Effector CD8-positive, alpha-beta T cell (primary cell): ENCODE measurements at regions not wholly inside any gene's neighbourhood (a gene's known extent, or its start where the extent isn't known, plus 50 kb on each side); places are given as distances from the start of the nearest gene placed in this dataset.

Experiments used
- DNase-seq: peaks from one replicate; lab custom pipeline; 2025; lab: John Stamatoyannopoulos, UW

DNA sequence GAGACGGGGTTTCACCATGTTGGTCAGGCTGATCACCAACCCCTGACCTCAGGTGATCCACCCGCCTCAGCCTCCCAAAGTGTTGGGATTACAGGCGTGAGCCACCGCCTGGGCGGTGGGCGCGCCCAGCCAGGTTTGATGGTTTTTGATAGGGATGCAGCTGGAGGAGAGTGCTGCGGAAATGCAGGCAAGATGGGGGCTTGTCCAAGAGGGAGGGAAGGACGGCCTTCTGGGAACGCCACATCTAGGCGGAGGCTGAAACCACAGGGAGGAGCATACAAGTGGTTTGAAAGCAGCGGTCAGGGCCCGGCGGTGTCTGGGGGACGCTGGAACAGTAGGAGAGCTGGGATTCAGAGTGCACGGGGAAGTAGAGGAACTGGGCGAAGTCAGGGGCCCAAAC, 134.6 kb downstream of the VRK1 start:
- DNase-seq = no peak

DNA sequence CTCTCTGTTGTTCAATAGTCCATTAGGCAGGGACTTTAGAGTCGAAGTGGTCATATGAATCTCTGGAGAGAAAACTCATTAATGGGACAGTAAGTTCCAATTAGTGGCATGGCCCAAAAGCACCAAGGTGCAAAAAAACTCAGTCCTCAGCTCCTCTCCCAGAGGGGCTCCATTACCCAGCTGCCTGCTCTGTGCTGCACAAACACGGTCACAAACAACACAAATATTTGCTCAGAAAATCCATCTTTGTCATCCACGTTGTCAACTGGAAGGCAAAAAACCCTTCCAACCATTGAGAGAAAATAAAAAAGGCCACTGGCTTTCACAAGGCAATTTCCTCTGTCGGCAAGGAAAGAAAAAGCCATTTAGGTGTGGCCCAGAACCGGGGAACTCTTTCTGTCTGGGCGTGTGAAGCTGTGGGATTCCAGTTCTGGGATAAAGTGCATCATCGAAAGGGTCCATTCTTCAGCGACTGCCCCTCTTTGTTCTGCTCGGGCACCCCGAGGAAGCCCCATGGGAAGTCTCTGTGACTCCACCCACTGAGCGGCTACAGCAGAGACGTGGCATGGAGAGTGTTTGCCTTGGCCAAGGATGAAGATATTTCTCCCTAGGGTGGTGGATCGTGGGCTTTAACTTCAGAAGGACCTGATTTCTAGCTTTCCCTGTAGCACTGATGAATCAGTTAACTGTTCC, 137.6 kb downstream of the VRK1 start:
- no peak for DNase-seq

DNA sequence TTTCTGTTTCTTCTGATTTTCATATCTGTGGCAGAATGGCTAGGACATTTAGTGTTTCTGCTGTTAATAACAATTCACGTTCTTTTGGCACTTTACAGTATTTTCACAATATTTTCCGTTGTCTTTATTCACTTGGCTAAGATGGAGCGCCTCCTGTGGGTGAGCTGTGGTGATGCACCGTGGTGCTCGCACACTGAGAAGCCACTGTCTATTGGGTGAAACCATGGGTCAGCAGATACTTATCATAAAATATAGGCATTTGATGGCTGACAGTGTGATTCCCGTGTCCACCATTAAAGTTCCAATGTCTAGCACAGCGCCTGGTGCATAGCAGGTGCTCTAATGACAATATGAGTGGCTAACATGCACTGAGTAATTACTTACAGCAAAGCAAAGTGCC, 141.8 kb downstream of the VRK1 start:
- no peak for DNase-seq

DNA sequence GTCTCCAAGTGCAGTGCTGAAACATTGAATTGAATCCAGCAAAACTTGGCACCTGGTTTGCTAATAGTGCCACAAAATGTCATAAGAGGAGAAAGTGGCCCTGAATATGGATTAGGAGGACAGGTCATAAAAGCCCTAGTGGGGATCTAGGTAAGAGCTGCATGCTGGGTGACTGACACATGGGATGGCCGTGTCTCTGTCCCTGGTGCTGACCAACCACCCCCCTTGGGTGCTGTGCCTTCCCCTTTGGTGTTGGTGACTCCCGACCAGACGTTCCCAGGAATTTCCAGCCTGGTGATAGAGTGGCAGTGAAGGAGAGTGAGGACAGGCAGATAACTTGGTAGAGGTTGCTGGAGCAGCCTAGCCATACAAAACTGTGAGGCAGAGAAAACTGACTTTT, 142.8 kb downstream of the VRK1 start:
- no peak for DNase-seq

DNA sequence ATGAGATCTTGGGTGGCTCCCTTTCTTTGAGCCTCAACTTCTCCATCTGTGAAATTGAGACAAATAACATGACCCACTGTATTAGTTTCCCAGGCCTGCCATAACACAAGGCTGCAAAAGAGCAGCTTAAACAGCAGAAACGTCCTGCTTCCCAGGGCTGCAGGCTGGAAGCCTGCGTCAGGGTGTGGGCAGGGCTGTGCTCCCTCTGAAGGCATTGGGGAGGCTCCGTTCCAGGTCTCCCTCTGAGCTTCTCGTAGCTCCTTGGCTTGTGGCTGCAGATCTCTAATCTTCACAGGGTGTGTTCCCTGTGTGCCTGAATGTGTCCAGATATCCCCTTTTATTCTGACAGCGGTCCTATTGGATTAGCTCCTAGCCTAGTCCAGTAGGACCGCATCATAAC, 147.1 kb downstream of the VRK1 start:
- DNase-seq = no peak

DNA sequence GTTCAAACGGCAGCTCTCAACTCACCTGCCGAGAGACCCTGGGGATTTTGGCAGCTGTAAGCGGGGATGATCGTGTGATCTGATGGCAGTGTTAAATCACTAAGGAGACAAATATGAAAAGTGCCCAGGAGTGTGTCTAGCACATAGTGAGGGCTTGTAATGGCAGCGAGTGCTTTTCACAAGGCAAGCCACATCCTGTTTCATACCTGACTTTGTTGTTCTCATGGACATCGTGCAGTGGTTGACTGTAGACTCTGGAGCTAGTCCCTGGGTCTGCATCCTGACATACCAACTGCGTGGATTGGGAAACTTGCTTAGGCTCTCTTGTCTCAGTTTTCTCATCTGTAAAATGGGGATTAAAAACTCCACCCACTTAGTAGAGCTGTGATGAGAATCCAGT, 148.5 kb downstream of the VRK1 start:
- no peak for DNase-seq

DNA sequence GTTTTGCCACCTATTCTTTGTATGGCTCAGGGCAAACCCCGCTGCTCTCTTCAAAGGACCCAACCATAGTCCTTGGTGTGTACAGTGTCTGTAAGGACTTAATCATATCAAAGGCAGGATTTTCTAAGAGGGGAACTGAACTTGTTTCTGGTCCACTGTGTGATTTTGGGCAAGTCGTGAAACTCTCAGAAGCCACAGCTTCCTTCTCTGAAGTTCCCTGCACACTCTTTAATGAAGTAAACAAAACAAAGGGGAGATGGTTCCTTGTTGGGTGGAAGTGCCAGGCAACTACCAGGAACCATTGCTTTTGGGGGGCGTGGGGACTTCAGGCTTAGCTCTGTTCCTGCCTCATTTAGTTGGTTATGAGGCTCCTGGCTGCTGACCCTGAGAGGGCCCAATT, 152.4 kb downstream of the VRK1 start:
- no peak for DNase-seq

DNA sequence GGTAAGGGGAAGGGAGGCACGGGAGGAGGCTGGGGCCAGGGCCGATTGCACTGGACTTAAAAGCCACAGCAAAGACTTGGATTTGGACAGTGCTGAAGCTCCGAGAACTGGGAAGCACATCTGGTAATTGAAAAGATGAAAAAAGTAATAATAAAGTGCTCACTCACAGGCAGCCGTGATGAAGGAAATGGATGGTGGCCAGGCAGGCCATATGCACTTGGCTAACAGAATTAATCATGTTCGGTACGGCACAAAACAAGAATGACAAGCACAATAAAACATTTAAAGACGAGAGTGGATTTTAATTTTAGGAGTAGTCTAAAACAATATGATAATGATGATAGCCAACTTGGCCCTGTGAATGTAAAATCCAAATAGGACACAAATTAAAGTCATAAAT, 154.3 kb downstream of the VRK1 start:
- no peak for DNase-seq

DNA sequence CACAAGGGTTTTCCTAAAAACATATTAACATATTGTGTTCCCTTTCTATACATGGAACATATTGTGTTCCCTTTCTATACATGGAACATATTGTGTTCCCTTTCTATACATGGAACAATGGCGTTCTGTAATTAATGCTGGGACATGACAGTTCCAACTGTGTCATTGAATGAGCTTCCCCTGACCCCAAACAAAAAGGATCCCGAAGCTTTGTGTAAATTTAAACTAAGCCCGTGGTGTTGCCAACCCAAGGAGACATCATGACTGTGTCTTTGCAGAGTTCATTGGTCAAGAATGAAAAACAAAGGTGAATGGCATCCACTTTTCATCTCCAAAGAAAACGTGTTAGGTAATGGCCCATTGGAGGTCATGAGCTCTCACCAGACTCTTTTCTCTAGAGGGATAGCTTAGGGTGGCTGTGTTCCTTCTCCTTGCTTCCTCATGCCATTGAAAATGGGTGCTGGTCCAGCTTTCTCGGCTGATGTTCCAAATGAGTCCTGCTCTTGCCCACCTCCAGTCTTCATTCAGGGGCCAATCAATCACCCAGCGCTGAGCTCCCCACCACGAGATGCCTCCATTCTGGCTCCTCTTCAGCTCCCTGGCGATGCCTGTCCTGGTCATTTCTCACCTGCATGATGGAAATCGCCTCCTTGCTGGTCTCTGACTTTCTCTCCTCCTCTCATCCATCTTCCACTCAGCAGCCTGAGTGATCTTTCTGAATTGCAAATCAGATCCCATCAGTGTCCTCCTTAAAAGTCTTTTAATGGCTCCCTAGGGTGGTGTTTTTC, 156.1 kb downstream of the VRK1 start:
- DNase-seq = no peak

DNA sequence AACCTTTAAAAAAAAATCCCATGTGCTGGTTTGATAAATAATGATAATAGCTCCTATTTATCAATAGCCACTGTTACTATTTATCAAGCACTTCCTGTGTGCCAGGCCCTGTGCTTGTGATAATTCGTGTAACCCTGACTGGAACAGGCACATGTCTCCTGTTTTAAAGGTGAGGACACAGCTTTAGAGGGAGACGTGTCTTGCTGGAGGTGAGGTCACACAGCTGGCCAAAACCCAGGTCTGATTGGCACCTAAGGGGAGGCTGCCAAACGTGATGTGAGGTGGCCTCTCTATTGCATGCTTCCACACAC, 156.6 kb downstream of the VRK1 start:
- DNase-seq = no peak

DNA sequence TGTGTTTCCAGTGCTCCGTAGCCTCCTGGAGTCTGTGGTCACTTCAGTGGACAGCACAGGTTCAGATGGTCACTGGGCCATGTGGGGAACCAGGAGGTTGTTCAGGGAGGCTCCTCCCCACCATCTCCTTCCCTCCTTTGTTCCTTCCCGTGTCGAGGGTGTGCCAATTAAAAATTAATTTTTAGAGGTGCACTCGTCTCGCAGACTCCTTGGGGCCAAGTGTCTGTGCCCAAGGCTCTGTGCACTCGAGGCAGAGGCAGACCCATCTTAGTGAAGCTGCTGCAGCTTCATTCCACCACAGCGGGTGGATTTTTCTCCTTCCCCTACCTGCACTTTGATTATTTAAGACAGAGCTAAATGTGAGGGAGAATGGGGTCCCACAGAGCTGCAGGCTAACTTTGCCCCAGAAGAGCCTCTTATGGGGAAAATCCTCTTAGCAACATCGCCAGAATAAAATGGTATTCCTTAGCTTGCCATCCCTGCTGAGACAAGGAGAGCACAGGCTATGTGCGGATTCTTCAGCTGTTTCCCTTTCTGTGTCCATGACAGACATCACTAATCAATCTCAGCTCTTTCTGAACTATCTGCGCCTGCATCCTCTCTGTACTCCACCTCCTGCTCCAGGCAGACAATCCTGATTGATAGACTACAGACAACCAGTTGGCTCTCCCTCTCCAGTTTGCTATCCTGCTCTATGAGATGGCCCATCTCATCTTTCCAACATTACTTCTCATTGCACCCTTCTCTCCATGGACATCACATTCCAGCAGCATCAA, 159.5 kb downstream of the VRK1 start:
- no peak for DNase-seq

DNA sequence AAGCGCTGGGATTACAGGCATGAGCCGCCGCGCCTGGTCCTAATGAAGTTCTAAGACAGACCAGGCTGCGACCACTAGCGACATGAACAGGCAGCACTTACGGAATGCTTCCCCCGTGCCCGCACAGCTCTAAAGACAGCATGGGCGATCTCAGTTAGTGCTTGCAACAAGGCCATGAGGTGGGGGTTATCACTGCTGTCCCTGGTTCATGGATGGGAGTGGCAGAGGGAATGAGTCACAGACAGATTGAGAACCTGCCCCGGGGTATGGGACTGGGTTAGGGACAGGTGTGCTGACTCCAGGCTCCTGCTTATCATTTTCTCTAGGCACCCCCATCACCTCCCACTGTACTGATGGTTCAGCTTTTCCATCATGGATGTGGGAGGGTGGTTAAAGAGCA, 160.9 kb downstream of the VRK1 start:
- no peak for DNase-seq

DNA sequence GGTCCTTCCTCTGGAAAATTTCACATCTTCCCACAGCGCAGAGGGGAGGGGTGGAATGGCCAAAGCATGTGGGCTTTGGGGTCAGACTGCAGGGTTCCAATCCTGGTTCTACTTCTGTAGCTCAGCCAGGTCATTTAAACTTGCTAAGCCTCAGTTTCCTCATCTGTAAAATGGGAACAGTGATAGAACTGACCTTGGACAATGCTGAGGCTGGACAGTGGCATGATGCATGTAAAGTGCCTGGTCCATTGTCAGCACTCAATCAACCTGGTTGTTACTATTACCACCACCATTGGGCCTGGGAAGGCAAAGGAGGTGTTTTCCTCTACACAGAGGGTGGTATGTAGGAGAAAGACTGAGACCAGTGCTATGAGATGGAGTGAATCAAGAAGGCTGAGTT, 162.8 kb downstream of the VRK1 start:
- no peak for DNase-seq

DNA sequence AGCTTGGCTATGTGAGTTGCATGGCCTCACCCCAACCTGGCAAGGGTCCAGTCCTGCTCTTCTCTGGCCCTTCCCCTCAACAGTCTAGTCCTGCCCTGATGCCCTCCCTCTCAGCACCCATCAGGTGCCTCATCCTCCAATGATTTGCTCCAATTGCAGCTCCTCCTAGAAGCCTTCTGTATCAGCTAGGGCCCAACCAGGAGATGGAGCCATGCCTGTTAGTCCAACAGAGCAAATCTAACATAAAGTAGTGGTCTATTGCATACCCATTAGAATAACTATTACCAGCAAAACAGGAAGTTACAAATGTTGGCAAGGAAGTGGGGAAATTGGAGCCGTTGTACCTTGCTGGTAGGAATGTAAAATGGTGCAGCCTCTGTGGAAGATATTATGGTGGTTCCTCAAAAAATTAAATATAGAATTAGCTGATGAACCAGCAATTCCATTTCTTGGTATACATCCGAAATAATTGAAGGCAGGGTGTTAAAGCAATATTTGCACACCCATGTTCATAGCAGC, 163.5 kb downstream of the VRK1 start:
- DNase-seq = no peak

DNA sequence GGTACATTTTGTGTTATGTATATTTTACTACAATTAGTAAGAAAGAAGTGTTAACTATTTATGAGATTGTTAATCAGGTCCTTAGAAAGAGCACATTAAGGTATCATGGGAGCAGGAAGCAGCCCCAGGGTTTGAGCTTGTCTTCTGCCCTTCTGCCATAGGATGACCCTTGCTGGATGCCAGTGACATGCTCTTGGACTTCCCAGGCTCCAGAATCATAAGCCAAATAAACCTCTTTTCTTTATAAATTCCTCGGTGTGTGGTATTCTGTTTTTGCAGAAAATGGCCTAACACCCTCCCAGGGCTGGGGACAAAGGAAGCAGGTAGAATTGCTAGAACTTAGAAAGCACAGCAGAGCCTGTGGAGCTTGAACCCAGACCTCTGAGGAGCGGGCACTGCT, 164.7 kb downstream of the VRK1 start:
- no peak for DNase-seq

DNA sequence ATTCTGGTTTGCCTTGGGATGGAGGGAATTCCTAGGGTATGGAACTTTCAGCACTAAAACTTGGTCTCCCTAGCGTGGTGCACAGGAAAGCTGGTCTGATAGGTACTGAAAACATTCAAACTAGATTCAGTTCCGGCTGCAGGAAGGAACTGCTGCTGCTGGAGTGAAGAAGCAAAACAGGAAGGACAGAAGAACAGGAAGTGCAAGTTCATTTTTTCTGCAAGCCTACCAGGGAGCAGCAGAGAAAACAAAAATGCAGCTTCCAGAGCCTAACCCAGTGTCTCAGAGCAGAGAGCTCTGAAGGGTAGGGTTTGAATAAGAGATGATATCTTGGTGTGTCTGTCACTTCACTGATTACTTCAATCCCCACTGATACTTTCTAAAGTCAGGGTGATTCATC, 165.2 kb downstream of the VRK1 start:
- DNase-seq = no peak

DNA sequence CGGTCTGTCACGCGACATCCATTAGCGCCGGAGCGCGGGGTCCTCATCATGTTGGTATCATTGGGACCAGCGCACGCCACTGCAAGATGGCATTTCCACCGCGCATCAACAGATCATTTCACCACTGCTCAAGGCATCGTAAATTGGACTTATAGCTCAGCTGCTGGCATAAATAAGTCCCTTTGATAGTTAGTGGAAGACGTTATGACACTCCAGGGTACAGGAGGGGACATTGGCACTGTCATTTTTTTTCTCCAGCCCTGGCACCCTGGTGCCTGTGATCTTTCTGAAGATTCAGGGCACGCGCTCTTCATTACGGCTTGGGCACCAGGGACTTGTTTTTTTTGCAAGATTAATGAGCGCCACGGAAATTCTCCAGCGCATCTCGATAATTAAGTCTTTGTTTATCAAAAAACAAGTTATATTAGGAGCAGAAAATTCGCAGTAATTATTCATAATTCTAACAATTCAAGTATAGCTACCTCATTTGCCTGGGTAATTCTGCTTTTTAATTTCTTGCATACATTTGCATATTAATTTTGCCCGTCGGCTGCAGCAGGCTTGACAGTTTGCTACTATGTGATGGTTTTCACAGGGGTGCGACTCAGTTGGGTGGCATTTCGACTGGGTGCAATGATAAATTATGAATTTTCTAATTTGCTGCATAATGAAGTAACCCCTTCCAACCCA, 167.7 kb downstream of the VRK1 start:
- DNase-seq = no peak

DNA sequence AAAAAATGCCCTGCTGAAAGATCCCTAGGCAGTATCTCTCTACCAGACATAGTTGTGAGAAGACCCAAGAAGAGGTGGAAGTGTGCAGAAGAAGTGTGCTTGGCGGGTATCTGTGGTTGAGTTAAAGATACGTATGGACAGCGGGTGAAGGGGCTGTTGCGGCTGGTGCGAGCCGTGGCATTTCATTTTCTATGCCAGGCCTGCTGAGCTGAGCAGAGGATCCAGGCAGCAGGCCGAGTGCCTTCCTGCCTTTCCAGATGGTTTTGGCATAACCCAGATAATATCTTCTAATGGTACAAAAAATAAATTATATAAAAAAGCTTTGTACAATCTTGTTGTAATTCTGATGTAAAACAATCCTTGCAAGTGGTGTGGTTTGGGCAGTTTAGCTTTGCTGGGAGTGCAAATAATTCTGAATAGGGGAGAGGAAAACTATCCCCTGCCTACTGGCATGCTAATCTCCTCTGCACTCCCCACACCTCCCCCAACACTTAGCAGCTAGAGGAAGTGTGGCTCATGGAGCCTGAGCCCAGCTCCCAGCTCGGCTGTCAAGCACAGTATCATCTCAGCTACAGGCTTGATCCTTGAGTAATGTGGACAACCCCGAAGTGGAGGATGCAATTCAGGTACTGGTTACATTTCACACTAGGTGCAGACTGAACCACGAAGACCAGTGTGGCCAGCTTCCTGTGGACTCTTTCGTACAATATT, 168.9 kb downstream of the VRK1 start:
- DNase-seq = no peak

DNA sequence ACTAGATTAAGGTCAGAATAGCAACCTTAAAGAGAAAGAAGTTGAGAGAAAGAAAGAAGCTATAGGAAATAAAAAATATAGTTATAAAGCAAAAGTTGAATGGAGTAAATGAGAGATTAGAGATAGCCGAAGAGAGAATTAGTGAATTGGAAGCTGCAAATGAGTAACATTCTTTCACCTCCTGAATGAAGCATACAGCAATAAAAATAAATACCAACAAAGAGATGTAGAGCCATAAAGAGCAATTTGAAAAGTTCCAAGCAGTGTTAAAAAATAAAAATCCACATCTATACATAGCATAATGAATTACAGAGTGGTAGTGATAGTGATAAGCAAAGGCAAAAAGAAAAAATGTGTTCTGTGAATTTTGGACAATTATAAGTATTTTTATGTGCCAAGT, 177.9 kb downstream of the VRK1 start:
- DNase-seq = no peak

DNA sequence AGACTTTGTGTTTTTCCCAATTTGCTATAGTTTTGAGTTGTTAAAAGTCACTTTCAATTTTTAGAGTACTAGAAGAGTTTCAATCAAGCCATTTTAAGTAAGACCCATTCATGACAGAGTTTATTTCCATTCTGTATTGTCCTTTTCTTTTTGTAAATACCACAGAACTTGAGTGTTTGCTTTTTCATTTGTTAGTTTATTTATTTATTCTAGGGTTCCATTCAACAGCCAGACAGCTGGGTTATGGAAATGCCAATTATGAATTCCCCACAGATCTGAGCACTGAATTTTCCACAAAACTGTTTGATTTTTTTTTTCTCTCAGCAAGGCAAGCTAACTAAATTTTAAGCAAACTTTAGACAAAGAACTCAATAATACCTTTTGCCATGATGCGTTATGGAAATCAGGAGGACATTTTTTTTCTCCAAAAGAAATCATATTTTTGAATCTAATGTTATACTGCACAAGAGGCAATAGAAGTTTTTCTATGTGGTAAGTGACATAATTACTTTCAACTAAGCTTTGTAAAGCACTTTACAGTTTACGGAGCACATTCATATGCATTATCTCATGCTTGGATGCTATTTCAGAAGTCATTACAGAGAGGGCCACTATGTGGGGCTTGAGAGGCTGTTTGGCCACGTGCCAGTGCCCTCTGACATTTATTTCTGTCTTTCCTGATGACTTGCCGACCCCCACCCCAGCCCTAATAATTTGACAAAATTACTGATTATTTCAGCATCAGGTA, 181.5 kb downstream of the VRK1 start:
- DNase-seq = no peak

DNA sequence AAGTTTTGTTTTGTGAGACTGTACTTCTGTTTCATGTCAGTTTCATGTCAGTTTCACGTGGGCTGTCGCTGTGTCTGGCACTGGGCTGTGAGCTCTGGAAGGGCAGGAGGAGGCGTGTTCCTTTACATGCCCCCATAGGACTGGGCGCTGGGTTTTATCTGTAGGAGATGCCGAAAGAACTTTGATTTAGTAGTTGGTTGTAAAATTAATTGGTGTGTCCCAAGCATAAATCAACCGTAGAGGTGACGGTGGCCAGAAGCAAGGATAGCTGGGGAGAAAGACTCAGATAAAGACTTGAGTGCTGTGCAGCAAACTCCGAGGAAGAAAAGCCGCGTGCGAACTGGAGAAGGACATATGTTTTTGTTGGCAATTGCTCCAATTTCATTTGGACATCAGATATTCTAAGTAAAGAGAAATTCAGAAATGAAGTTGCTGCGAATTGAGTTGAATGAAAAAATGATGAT, 182.5 kb downstream of the VRK1 start:
- DNase-seq = no peak
